MM.1S (cell line): ENCODE measurements at regions not wholly inside any gene's neighbourhood (a gene's known extent, or its start where the extent isn't known, plus 50 kb on each side); places are given as distances from the start of the nearest gene placed in this dataset.
"Not testable (repeated sequence)": the region's sequence is repeated elsewhere in the genome, so short reads cannot be mapped to it uniquely, and the experiment has no call there.

ENCODE experiments used
- CTCF ChIP-seq: fragments of 300-600 bp; sonication (generic); IDR thresholded peaks from 2 replicates; pipeline ENCODE4 v1.5.1; 2016; ENCODE audit warnings: antibody characterized with exemption, low read length, mixed read lengths
- EZH2 ChIP-seq: fragments of 300-600 bp; sonication (generic); optimal IDR thresholded peaks from 2 replicates; pipeline ENCODE3; 2017; ENCODE audit warnings: low read depth, mild to moderate bottlenecking, antibody characterized with exemption, low read length, mixed read lengths
- EZH2phosphoT487 ChIP-seq: fragments of 300-600 bp; sonication (generic); IDR thresholded peaks from 2 replicates; pipeline ENCODE4 v1.6.1; 2018; ENCODE audit warnings: antibody characterized with exemption, low read length

- not testable (repeated sequence) for TF ChIP-seq EZH2, CTCF, EZH2phosphoT487
Measured at GRCh38 chr1:163591131-163591530, 269.4 kb downstream of the NUF2 start.
